ENCODE measurements at regions not wholly inside any gene's neighbourhood (a gene's known extent, or its start where the extent isn't known, plus 50 kb on each side); places are given as distances from the start of the nearest gene placed in this dataset.
A peak's percentile ranks its signal among the peaks of the same experiment; 100 is the strongest.

DNA sequence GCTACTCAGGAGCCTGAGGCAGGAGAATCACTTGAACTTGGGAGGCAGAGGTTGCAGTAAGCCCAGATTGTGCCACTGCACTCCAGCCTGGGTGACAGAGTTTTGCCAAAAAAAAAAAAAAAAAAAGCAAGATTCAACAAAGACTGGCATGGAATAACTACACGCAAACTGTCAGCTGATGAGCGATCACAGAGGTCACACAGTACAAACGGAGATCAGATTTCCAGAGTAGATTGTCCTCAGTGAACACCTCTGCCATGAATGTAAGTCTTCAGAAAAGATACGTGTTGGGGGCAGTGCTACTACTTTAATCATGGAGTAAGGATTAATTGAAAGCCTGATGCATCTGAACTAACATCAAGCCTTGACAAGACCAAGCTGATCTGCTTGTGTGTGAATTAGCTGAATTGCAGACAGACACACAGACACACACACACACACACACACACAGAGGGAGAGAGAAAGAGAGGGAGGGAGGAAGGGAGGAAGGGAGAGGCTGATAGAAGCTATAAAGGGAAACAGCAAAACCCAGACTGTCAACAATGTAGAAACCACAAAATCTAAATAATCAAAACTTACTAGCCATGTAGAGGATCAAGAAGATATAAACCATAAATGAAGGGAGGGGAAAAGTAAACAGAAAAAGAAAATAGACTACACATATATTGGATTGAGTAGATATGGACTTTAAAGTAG is 222.9 kb upstream of the ZNF462 start:
- no peak overlapping the region for H2BK12ac ChIP-seq (ENCODE audit: low read length in 2 of 2)
- H3K23ac ChIP-seq (ENCODE audit: low read length in 2 of 2): no peak overlapping the region
- H3K27me3 ChIP-seq (ENCODE audit: control insufficient read depth in 1 of 2, insufficient read depth in 1 of 2, low read length in 2 of 2): no peaks in the 10 kb centered on the region
- H3K14ac ChIP-seq (ENCODE audit: low read length in 2 of 2): no peak overlapping the region
- no peaks in the 10 kb centered on the region for H3K4me1 ChIP-seq (ENCODE audit: control insufficient read depth, insufficient read depth, low read depth, low read length)
- no peak overlapping the region for H3K9ac ChIP-seq (ENCODE audit: low read length)
- H3K9me3 ChIP-seq (ENCODE audit: control insufficient read depth, low read length): no peaks in the 10 kb centered on the region
- no peak overlapping the region for H3K27ac ChIP-seq (ENCODE audit: low read length, poor library complexity, severe bottlenecking)
- no peak overlapping the region for H2BK120ac ChIP-seq (ENCODE audit: low read depth, low read length)
- WGBS: 87% methylated on average over 4 of the region's 4 CpGs
- no peak overlapping the region for H4K8ac ChIP-seq (ENCODE audit: low read length)
- no peak overlapping the region for H2BK5ac ChIP-seq (ENCODE audit: low read depth, low read length, poor library complexity, severe bottlenecking)
- no peak overlapping the region for H2BK15ac ChIP-seq (ENCODE audit: low read depth, poor library complexity, severe bottlenecking)
- DNase-seq: peak; percentile 64
- no peak overlapping the region for H2AFZ ChIP-seq (ENCODE audit: low read depth, low read length)
- H3K18ac ChIP-seq (ENCODE audit: low read depth in 1 of 2, low read length in 2 of 2): no peak overlapping the region
- no peak overlapping the region for H3K4ac ChIP-seq (ENCODE audit: low read depth in 1 of 2, low read length in 2 of 2)
- H2AK5ac ChIP-seq (ENCODE audit: low read length, severe bottlenecking): no peak overlapping the region
- H3K79me1 ChIP-seq (replicated peaks; ENCODE audit: low read length, poor library complexity, severe bottlenecking): no peaks in the 10 kb centered on the region
- no peak overlapping the region for H3K4me2 ChIP-seq (ENCODE audit: low read length, poor library complexity, severe bottlenecking)
- H4K91ac ChIP-seq (ENCODE audit: low read length): no peak overlapping the region
- H3K4me3 ChIP-seq (ENCODE audit: insufficient read depth in 1 of 2, low read depth in 1 of 2, low read length in 2 of 2): no peak overlapping the region
- H3K36me3 ChIP-seq (ENCODE audit: control insufficient read depth in 1 of 2, insufficient read depth in 2 of 2, low read depth in 1 of 2, low read length in 2 of 2): no peaks in the 10 kb centered on the region

DNA sequence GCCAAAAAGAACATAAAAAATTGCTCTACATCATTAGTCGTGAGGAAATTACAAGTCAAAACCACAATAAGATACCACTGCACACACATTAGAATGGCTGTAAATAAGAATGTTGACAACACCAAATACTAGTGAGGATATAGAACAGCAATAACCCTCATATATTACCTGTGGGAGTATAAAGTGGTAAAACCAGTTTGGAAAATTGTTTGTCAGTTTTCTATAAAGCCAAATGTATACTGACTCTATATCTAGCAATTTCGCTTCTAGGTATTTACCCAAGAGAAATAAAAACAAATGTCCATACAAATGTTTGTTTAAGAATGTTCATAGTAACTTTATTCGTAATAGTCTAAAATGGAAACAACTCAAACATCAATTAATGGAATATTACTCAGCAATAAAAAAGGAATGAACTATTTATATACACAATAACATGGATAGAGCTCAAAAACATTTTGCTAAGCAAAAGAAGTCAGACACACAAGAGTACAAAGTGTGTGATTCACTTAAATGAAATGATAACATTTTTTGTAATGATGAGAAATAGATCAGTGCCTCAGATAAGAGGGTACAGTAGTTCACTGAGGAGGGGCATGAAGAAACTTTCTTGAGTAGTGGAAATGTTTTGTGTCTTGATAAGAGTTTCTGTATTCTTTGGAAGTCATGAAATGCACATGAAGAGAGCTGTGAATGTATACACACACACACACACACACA is 219.6 kb upstream of the ZNF462 start:
- Histone ChIP-seq H3K14ac (ENCODE audit: low read length in 2 of 2) (no peak overlapping the region), H3K27ac (ENCODE audit: low read length, poor library complexity, severe bottlenecking) (no peak overlapping the region), H2BK120ac (ENCODE audit: low read depth, low read length) (no peak overlapping the region), H3K4me3 (ENCODE audit: insufficient read depth in 1 of 2, low read depth in 1 of 2, low read length in 2 of 2) (no peak overlapping the region), H4K91ac (ENCODE audit: low read length) (no peak overlapping the region), H2BK15ac (ENCODE audit: low read depth, poor library complexity, severe bottlenecking) (no peak overlapping the region), H3K4ac (ENCODE audit: low read depth in 1 of 2, low read length in 2 of 2) (no peak overlapping the region), H2BK5ac (ENCODE audit: low read depth, low read length, poor library complexity, severe bottlenecking) (no peak overlapping the region), H2BK12ac (ENCODE audit: low read length in 2 of 2) (no peak overlapping the region), H2AK5ac (ENCODE audit: low read length, severe bottlenecking) (no peak overlapping the region), H2AFZ (ENCODE audit: low read depth, low read length) (no peak overlapping the region), H3K18ac (ENCODE audit: low read depth in 1 of 2, low read length in 2 of 2) (no peak overlapping the region), H4K8ac (ENCODE audit: low read length) (no peak overlapping the region), H3K9me3 (ENCODE audit: control insufficient read depth, low read length) (no peaks in the 10 kb centered on the region), H3K4me2 (ENCODE audit: low read length, poor library complexity, severe bottlenecking) (no peak overlapping the region), H3K9ac (ENCODE audit: low read length) (no peak overlapping the region), H3K36me3 (ENCODE audit: control insufficient read depth in 1 of 2, insufficient read depth in 2 of 2, low read depth in 1 of 2, low read length in 2 of 2) (no peaks in the 10 kb centered on the region), H3K79me1 (replicated peaks; ENCODE audit: low read length, poor library complexity, severe bottlenecking) (no peaks in the 10 kb centered on the region), H3K27me3 (ENCODE audit: control insufficient read depth in 1 of 2, insufficient read depth in 1 of 2, low read length in 2 of 2) (no peaks in the 10 kb centered on the region), H3K23ac (ENCODE audit: low read length in 2 of 2) (no peak overlapping the region), H3K4me1 (ENCODE audit: control insufficient read depth, insufficient read depth, low read depth, low read length) (no peaks in the 10 kb centered on the region)
- DNase-seq: peak; percentile 6
- no CpG with 5 or more reads among the region's 3 CpGs for WGBS

GRCh38 chr9:106644661-106645060 is 218.3 kb upstream of the ZNF462 start:
- Histone ChIP-seq H2BK12ac (ENCODE audit: low read length in 2 of 2) (no peak overlapping the region), H3K4me2 (ENCODE audit: low read length, poor library complexity, severe bottlenecking) (no peak overlapping the region), H4K8ac (ENCODE audit: low read length) (no peak overlapping the region), H2BK120ac (ENCODE audit: low read depth, low read length) (no peak overlapping the region), H2AK5ac (ENCODE audit: low read length, severe bottlenecking) (no peak overlapping the region), H3K18ac (ENCODE audit: low read depth in 1 of 2, low read length in 2 of 2) (no peak overlapping the region), H3K4ac (ENCODE audit: low read depth in 1 of 2, low read length in 2 of 2) (no peak overlapping the region), H2AFZ (ENCODE audit: low read depth, low read length) (no peak overlapping the region), H3K4me1 (ENCODE audit: control insufficient read depth, insufficient read depth, low read depth, low read length) (no peaks in the 10 kb centered on the region), H3K4me3 (ENCODE audit: insufficient read depth in 1 of 2, low read depth in 1 of 2, low read length in 2 of 2) (no peak overlapping the region), H2BK15ac (ENCODE audit: low read depth, poor library complexity, severe bottlenecking) (no peak overlapping the region), H3K79me1 (replicated peaks; ENCODE audit: low read length, poor library complexity, severe bottlenecking) (no peaks in the 10 kb centered on the region), H3K14ac (ENCODE audit: low read length in 2 of 2) (no peak overlapping the region), H3K9ac (ENCODE audit: low read length) (no peak overlapping the region), H3K36me3 (ENCODE audit: control insufficient read depth in 1 of 2, insufficient read depth in 2 of 2, low read depth in 1 of 2, low read length in 2 of 2) (no peaks in the 10 kb centered on the region), H3K27me3 (ENCODE audit: control insufficient read depth in 1 of 2, insufficient read depth in 1 of 2, low read length in 2 of 2) (no peaks in the 10 kb centered on the region), H3K9me3 (ENCODE audit: control insufficient read depth, low read length) (no peaks in the 10 kb centered on the region), H3K23ac (ENCODE audit: low read length in 2 of 2) (no peak overlapping the region), H4K91ac (ENCODE audit: low read length) (no peak overlapping the region), H3K27ac (ENCODE audit: low read length, poor library complexity, severe bottlenecking) (no peak overlapping the region), H2BK5ac (ENCODE audit: low read depth, low read length, poor library complexity, severe bottlenecking) (no peak overlapping the region)
- no peak for DNase-seq
- 83% methylated on average over 2 of the region's 3 CpGs for WGBS

- peak; percentile 2 for DNase-seq
- Histone ChIP-seq H3K4me2 (ENCODE audit: low read length, poor library complexity, severe bottlenecking) (no peak overlapping the region), H3K9ac (ENCODE audit: low read length) (no peak overlapping the region), H3K4me3 (ENCODE audit: insufficient read depth in 1 of 2, low read depth in 1 of 2, low read length in 2 of 2) (no peak overlapping the region), H3K23ac (ENCODE audit: low read length in 2 of 2) (no peak overlapping the region), H3K79me1 (replicated peaks; ENCODE audit: low read length, poor library complexity, severe bottlenecking) (no peaks in the 10 kb centered on the region), H3K18ac (ENCODE audit: low read depth in 1 of 2, low read length in 2 of 2) (no peak overlapping the region), H2AK5ac (ENCODE audit: low read length, severe bottlenecking) (no peak overlapping the region), H3K9me3 (ENCODE audit: control insufficient read depth, low read length) (no peaks in the 10 kb centered on the region), H4K8ac (ENCODE audit: low read length) (no peak overlapping the region), H3K4ac (ENCODE audit: low read depth in 1 of 2, low read length in 2 of 2) (no peak overlapping the region), H3K36me3 (ENCODE audit: control insufficient read depth in 1 of 2, insufficient read depth in 2 of 2, low read depth in 1 of 2, low read length in 2 of 2) (no peaks in the 10 kb centered on the region), H2BK120ac (ENCODE audit: low read depth, low read length) (no peak overlapping the region), H2BK12ac (ENCODE audit: low read length in 2 of 2) (no peak overlapping the region), H2AFZ (ENCODE audit: low read depth, low read length) (no peak overlapping the region), H2BK15ac (ENCODE audit: low read depth, poor library complexity, severe bottlenecking) (no peak overlapping the region), H3K27ac (ENCODE audit: low read length, poor library complexity, severe bottlenecking) (no peak overlapping the region), H3K4me1 (ENCODE audit: control insufficient read depth, insufficient read depth, low read depth, low read length) (no peaks in the 10 kb centered on the region), H4K91ac (ENCODE audit: low read length) (no peak overlapping the region), H3K27me3 (ENCODE audit: control insufficient read depth in 1 of 2, insufficient read depth in 1 of 2, low read length in 2 of 2) (no peaks in the 10 kb centered on the region), H3K14ac (ENCODE audit: low read length in 2 of 2) (no peak overlapping the region), H2BK5ac (ENCODE audit: low read depth, low read length, poor library complexity, severe bottlenecking) (no peak overlapping the region)
- WGBS: 76% methylated on average over 2 of the region's 2 CpGs
Measured at GRCh38 chr9:106648799-106649198, 214.2 kb upstream of the ZNF462 start.

Data from mesenchymal stem cell (in vitro differentiated cells and primary cell).